GM10248 (cell line): ENCODE measurements at regions not wholly inside any gene's neighbourhood (a gene's known extent, or its start where the extent isn't known, plus 50 kb on each side); places are given as distances from the start of the nearest gene placed in this dataset.

Experiments used
- CTCF ChIA-PET: fragments of 300-600 bp; sonication (Branson Sonifier 250); formaldehyde crosslinking; extraction: SDS; loops from one replicate; lab custom pipeline; 2021; ENCODE audit warnings: antibody characterized with exemption; lab: Yijun Ruan, JAX
- POLR2A ChIA-PET: fragments of 350-650 bp; sonication (Branson Sonifier 250); formaldehyde crosslinking; extraction: SDS; loops from one replicate; lab custom pipeline; 2020; ENCODE audit warnings: antibody characterized with exemption; lab: Yijun Ruan, JAX
- DNase-seq: peaks from one replicate; pipeline ENCODE4 v3.0.0; 2012; ENCODE audit errors: extremely low spot score
- CTCF ChIP-seq: IDR thresholded peaks from 2 replicates; pipeline ENCODE4 v1.5.1; 2012; ENCODE audit warnings: mild to moderate bottlenecking, low read depth; ENCODE audit errors: extremely low read depth, missing control alignments, control extremely low read depth

- ChIA-PET POLR2A (no interaction called here), CTCF (no interaction called here)
- no peak for DNase-seq
Observed at GRCh38 chr1:4127592-4128140, 227.6 kb upstream of the C1orf174 start.

DNA sequence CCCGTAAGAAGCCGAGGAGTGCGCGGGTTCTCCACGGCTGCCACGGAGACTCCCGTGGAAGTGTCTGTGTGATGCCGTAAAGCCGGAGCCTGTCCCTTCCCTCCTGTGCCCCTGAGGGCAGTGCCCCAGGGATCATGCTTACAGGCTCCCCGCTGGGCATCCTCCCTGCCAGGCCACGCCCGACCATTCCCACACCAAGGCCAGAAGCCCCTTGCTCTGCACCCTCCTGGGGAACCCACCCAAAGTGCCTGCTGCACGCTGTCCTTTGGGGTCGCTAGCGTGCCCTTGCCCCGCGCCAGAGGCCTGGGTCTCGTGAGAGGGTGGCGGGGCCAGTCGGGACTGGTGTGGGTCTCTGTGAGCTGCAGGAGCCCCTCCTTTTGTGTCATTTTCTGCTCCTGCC lies 228.5 kb upstream of the C1orf174 start:
- DNase-seq: no peak
- CTCF ChIA-PET: no interaction called here
- TF ChIP-seq CTCF: no peak
- POLR2A ChIA-PET: no interaction called here

More at GRCh38 chr1:4127592-4128140, 227.6 kb upstream of the C1orf174 start:
- TF ChIP-seq CTCF: no peak

DNA sequence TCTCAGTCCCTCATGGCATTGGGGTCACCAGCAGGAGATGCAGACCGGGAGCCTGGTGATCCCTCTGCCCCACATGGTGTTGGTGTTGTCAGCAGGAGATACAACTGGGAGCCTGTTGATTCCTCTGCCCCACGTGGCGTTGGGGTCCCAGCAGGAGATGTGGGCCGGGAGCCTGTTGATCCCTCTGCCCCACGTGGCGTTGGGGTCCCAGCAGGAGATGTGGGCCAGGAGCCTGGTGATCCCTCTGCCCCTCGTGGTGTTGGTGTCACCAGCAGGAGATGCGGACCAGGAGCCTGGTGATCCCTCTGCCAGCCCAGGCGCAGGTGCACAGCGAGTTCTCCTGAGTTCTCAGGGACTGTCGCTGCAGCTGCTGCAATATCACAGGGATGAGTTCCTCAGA lies 229.6 kb upstream of the C1orf174 start:
- POLR2A ChIA-PET: no interaction called here
- no peak for TF ChIP-seq CTCF
- CTCF ChIA-PET: no interaction called here
- no peak for DNase-seq

- ChIA-PET CTCF (no interaction called here), POLR2A (no interaction called here)
- TF ChIP-seq CTCF: no peak
- DNase-seq: no peak
Observed at GRCh38 chr1:4130096-4130495, 230.0 kb upstream of the C1orf174 start.

DNA sequence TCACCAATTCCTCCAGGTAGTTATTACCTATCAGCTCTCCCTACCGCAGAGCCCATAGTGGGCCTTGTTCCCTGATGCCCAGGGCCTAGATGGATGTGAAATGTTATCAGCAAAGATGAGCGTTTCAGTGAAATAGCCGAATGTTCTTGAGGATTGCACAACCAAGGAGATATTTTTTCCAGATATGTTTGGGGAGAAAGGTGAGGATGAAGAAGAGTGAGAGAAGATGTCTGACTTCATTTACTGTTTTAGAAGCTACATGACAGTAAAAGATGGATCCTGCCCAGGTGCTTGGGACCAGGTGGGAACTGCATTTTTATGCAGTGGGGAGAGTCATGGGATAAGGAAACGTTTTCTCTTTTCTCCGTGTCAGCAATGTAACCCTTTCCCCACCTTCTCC lies 231.7 kb upstream of the C1orf174 start:
- DNase-seq: no peak
- no peak for TF ChIP-seq CTCF
- CTCF ChIA-PET: interaction anchor here (1.0 kb wide), 1 partner anchor 10 kb away, joined by 4 read pairs; no protein-coding TSS in a partner anchor
- POLR2A ChIA-PET: no interaction called here

DNA sequence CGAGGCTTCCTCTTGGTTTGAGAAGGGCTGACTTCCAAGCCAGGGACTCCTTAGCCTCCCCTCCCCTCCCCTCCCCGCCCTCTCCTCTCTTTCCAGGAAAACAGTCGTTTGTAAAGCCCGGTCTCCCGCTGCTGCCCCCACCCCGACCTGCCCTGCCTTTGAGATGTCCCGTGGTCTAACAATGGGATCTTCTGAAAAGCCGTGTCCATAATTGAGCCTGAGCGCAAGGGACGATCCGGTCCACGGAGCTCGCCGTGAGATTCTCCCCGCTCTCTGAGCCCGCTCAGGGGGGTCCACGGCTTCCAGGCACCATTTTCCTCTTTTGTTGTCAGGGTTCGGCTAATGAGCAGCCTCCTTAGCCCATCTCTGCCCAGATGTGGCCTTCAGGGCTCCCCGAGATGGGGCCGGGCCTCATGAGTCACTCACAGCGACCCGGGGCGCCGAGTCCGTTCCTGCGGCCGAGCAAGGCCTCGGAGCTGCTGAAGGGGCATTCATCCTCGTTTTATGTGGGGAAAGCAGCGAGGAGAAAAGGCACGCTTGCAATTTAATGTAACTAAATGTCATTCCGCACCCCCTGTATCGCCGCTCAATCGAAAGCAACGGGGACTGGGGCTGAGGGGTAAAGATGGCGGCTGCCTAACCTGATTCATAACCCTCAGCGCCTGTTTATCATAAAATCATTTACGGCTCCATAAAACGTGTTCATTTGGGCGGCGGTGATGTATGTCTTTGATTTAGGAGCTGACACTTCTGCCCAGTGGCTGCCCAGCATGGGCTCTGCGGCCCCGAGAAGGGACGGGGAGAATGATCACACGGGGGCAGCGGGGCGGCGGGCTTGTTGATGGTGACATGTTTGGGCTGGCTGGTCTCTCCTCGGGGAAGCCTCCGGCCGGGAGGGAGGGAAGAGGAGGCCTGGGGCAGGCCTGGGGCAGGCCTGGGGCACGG lies 232.6 kb upstream of the C1orf174 start:
- POLR2A ChIA-PET: no interaction called here
- CTCF ChIA-PET: no interaction called here
- TF ChIP-seq CTCF: no peak

More for the DNA sequence above, 232.6 kb upstream of the C1orf174 start:
- no peak for DNase-seq
